ENCODE measurements at regions not wholly inside any gene's neighbourhood (a gene's known extent, or its start where the extent isn't known, plus 50 kb on each side); places are given as distances from the start of the nearest gene placed in this dataset.

DNA sequence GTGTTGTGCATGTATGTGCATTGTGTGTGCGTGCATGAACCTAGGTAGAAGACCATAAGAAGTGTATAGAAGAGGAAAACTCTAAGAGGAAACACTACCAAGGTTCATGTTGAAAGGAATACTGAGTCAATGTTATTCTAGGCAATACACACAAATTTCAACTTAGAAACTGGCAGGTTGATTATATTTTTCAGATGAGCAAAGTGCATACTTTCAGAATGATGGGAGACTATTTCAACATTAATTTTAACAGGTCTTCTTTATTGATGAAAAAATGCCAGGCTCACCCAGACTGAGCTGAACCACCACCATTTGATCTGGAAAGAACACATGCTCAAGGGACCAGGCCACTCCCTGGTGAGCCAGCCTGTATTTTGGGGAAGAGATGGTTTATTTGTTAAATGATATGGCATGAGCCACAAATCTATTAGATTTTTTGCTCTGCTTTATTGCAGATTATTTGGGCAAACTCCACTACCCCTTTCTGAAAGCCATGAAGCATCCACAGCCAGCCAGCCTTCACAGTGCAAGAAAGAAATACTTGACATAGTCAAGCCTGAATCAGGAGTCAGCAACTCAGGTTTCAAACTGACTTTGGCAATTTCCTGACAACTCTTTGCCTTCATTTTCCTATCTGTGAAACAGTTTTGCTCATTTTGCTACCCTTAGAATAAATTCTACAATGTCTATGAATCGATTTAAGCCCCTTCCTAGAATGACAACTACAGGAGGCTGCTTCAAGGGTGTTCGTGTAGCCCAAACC lies 368.9 kb downstream of the COG6 start:
- H3K4me3 ChIP-seq (ENCODE audit: low read depth, low read length), result no peak overlapping the region
- peak; percentile 50 for DNase-seq (ENCODE audit: low read depth)
- TF ChIP-seq, protein P1, sequence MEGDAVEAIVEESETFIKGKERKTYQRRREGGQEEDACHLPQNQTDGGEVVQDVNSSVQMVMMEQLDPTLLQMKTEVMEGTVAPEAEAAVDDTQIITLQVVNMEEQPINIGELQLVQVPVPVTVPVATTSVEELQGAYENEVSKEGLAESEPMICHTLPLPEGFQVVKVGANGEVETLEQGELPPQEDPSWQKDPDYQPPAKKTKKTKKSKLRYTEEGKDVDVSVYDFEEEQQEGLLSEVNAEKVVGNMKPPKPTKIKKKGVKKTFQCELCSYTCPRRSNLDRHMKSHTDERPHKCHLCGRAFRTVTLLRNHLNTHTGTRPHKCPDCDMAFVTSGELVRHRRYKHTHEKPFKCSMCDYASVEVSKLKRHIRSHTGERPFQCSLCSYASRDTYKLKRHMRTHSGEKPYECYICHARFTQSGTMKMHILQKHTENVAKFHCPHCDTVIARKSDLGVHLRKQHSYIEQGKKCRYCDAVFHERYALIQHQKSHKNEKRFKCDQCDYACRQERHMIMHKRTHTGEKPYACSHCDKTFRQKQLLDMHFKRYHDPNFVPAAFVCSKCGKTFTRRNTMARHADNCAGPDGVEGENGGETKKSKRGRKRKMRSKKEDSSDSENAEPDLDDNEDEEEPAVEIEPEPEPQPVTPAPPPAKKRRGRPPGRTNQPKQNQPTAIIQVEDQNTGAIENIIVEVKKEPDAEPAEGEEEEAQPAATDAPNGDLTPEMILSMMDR (conservative IDR thresholded peaks at IDR 0.05; ENCODE audit: low read depth, low read length), result no peak

DNA sequence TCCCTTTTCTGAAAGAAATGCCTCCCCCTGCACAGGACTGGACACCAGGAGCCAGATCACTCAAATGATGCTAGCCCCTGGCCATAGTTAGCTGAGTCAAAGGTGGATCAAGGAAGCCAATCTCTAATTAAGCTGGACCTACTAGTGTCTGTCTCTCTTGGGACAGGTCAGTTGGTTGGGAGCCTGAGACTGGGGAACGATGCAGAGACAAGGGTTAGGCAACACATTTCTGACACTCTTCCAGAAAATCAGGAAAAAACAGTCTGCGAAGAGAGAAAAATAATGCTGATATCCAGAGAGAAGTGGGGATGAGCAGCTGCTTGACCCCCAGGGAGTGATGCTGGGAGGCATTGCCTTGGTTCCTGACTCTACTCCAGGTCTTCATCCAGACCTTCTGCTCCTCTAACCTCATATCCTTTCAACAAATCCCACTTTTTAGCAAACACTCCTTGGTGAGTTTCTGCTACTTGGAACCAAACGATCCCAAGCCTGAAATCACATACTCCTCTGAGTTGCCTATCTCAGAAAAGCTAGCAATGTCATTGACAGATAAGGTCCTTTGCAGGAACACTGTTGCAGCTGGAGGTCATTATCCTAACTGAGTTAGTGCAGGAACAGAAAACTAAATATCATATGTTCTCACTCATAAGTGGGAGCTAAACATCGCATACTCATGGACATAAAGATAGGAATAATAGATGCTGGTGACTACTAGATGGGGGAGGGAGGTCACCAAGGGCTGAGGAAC lies 369.7 kb downstream of the COG6 start:
- DNase-seq (ENCODE audit: low read depth), result no peak
- H3K4me3 ChIP-seq (ENCODE audit: low read depth, low read length), result no peak overlapping the region
- TF ChIP-seq, protein P1 (conservative IDR thresholded peaks at IDR 0.05; ENCODE audit: low read depth, low read length), result no peak

DNA sequence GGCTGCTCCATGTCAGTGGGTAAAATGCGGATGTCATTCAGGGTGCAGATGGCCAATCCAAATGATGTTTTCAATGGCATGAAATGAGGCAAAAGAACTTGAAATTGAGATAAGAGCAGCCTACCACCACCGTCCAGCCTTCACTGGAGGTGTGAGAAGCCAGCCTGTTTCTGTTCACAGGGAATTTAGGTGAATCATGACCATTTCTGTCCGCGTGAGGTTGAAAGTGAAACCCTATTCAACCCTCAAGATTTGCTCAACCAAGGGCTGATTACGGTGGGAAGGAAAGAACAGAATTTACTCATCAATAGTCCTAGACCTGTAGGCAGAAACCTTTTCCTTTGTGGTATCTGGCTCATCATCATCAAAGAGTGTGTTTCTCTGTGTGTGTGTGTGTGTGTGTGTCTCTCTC lies 370.7 kb downstream of the COG6 start:
- peak; percentile 64 for DNase-seq (ENCODE audit: low read depth)
- H3K4me3 ChIP-seq (ENCODE audit: low read depth, low read length), result no peak overlapping the region
- TF ChIP-seq, protein P1 (conservative IDR thresholded peaks at IDR 0.05; ENCODE audit: low read depth, low read length), result no peak

DNA sequence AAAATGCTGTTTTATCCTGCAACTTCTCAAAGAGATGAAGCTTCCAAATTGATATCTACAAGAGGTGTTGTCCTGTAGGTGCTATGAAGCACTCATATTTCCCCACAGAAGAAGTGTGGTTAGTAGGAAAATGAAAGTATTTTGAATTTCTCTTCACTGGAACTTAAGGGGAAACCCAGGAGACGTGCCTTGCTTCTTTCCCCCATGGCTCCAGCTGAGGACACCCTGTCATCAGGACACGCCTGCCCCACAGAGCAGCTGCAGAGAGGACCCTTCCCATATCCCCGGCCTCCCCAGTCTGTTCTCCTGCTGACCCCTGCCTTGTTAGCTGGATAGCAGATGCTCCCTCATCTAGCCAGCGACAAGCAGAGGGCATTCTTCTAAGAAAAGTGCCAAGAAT lies 371.3 kb downstream of the COG6 start:
- TF ChIP-seq, protein P1 (conservative IDR thresholded peaks at IDR 0.05; ENCODE audit: low read depth, low read length), result no peak
- H3K4me3 ChIP-seq (ENCODE audit: low read depth, low read length), result no peak overlapping the region
- no peak for DNase-seq (ENCODE audit: low read depth)

DNA sequence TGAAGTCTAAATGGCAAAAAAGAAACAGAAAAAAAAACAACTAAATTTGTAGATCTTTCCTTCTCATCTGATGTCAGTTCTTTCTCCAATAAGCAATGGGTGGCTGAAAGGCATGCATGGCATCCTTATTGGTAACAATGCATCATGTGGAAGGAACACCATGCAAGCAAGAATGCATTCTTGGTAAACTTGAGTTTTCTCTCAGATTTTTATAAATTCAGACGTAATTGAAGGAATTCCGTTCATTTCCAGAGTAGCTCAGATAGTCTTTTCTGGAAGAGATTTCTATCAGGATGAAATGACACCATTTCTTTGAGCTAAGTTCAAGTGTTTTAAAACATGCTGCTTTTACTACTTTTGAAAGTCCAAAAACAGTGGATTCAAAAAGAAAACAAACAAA lies 373.0 kb downstream of the COG6 start:
- TF ChIP-seq, protein P1 (conservative IDR thresholded peaks at IDR 0.05; ENCODE audit: low read depth, low read length), result no peak
- no peak for DNase-seq (ENCODE audit: low read depth)

DNA sequence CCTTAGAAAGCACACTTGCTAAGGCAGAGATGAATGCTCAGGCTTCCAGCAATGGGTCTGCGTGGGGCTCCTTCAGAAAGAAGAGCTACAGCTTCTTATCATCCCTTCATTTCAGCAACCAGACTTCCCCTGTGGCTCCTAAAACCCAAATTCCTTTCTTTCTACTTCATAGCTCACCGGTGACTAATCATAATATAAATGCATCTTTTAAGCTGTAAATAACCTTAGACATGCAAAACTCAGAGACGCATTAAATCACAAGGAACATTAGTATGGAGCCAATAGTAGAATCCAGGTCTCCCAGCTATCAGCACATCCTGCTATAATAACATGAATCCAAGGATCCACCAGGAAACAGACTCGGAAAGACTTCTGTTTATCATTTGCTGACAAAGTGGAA lies 375.6 kb downstream of the COG6 start:
- no peak overlapping the region for H3K4me3 ChIP-seq (ENCODE audit: low read depth, low read length)
- TF ChIP-seq, protein P1 (conservative IDR thresholded peaks at IDR 0.05; ENCODE audit: low read depth, low read length), result no peak
- peak; percentile 91 for DNase-seq (ENCODE audit: low read depth)

More for the DNA sequence above, 373.0 kb downstream of the COG6 start:
- H3K4me3 ChIP-seq (ENCODE audit: low read depth, low read length), result no peak overlapping the region

All from choroid plexus epithelial cell (primary cell).